Sigmoid colon (tissue), 6 donors: ENCODE measurements at regions not wholly inside any gene's neighbourhood (a gene's known extent, or its start where the extent isn't known, plus 50 kb on each side); places are given as distances from the start of the nearest gene placed in this dataset.

Source experiments
- DNase-seq: peaks from one replicate; pipeline ENCODE4 v3.0.0-alpha.2; 2019
- H3K27ac ChIP-seq, 4 donors: fragments of 200-600 bp; sonication (generic); one replicate each; pipeline ENCODE4 v1.5.1; 2016 to 2019; ENCODE audit warnings: mild to moderate bottlenecking in 1 of 4
- H3K27me3 ChIP-seq, 3 donors: fragments of 200-600 bp; sonication (generic); one replicate each; pipeline ENCODE4 v1.5.1; 2019; ENCODE audit warnings: mild to moderate bottlenecking in 1 of 3
- H3K36me3 ChIP-seq, 4 donors: fragments of 200-600 bp; sonication (generic); one replicate each; pipeline ENCODE4 v1.5.1; 2016 to 2019
- H3K4me1 ChIP-seq, 4 donors: fragments of 200-600 bp; sonication (generic); one replicate each; pipeline ENCODE4 v1.5.1; 2017 to 2019
- H3K4me3 ChIP-seq, 4 donors: fragments of 200-600 bp; sonication (generic); one replicate each; pipeline ENCODE4 v1.5.1; 2017 to 2019; ENCODE audit warnings: mild to moderate bottlenecking in 2 of 4, moderate library complexity in 1 of 4
- H3K9me3 ChIP-seq, 4 donors: fragments of 200-600 bp in 3 of 4; sonication (generic) in 3 of 4; one replicate each; pipeline versions ENCODE4 v1.5.1 to v1.6.1; 2013 to 2019
- EP300 ChIP-seq, 4 donors: sonication (generic); formaldehyde crosslinking; IDR thresholded peaks; one replicate each; pipeline ENCODE4 v1.6.1; 2017; ENCODE audit warnings: antibody characterized with exemption in 4 of 4
- POLR2A ChIP-seq, 2 donors: fragments of 450-650 bp; IDR thresholded peaks; one replicate each; pipeline ENCODE4 v1.6.1; 2016; ENCODE audit warnings: antibody characterized with exemption in 2 of 2, mild to moderate bottlenecking in 2 of 2, moderate library complexity in 2 of 2
- POLR2AphosphoS5 ChIP-seq, 4 donors: sonication (generic); formaldehyde crosslinking; IDR thresholded peaks; one replicate each; pipeline ENCODE4 v1.6.1; 2017; ENCODE audit warnings: antibody characterized with exemption in 4 of 4
- WGBS, 2 donors: extraction: QIAGEN DNeasy Blood & Tissue Kit; methylation state at CpG; one replicate each; pipeline ENCODE4 v1.1.7; 2013; 5-methylcytosine and 5-hydroxymethylcytosine counted together
- intact Hi-C: fragments of 100-400 bp; cut with DNase I; formaldehyde crosslinking; loops from one replicate; pipeline ENCODE4 v1.15.1; 2023
- TF ChIP-seq, protein P1 (sequence below), 4 experiments: fragments of 450-650 bp in 3 of 4; fragments of 200-600 bp in 1 of 4; IDR thresholded peaks; one replicate each; pipeline ENCODE4 v1.5.1; 2016 to 2019; ENCODE audit warnings: antibody characterized with exemption in 4 of 4, mild to moderate bottlenecking in 3 of 4, moderate library complexity in 2 of 4
- donor health status: healthy with polysubstance abuse.
- donor health status: healthy.

DNA sequence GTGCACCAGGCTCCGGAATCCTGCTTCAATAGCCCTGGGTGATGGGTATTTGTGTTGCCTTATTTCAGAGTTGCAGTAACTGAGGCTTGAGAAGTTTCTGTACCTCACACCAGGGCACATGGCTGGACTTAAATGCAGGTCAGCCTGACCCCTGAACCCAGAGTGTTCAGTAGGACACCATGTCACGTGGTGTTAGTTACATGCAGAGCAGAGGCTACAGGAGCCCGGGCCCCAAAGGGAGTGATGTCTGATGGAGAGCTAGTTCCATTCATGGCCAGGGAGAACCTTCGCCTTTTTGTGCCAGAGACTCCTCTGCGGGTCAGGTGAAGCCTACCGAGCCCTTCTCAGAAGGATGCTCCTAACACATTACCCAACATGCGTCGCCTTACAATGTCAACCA is 161.4 kb upstream of the CST7 start:
- Histone ChIP-seq H3K9me3 (no peaks in the 10 kb centered on the region), H3K4me1 (peaks cover 0 to 2% (median 0%) of the 10 kb centered on the region in 4 donors), H3K27ac (no peak overlapping the region), H3K4me3 (no peak overlapping the region), H3K27me3 (peaks cover 0 to 4% (median 0%) of the 10 kb centered on the region in 3 donors), H3K36me3 (no peaks in the 10 kb centered on the region)
- 91 to 93% methylated on average over 8 of the region's 8 CpGs for WGBS, 2 donors
- TF ChIP-seq EP300 (IDR thresholded peaks at IDR 0.05) (no peak), POLR2AphosphoS5 (IDR thresholded peaks at IDR 0.05) (no peak), POLR2A (IDR thresholded peaks at IDR 0.05) (no peak)
- TF ChIP-seq, protein P1, sequence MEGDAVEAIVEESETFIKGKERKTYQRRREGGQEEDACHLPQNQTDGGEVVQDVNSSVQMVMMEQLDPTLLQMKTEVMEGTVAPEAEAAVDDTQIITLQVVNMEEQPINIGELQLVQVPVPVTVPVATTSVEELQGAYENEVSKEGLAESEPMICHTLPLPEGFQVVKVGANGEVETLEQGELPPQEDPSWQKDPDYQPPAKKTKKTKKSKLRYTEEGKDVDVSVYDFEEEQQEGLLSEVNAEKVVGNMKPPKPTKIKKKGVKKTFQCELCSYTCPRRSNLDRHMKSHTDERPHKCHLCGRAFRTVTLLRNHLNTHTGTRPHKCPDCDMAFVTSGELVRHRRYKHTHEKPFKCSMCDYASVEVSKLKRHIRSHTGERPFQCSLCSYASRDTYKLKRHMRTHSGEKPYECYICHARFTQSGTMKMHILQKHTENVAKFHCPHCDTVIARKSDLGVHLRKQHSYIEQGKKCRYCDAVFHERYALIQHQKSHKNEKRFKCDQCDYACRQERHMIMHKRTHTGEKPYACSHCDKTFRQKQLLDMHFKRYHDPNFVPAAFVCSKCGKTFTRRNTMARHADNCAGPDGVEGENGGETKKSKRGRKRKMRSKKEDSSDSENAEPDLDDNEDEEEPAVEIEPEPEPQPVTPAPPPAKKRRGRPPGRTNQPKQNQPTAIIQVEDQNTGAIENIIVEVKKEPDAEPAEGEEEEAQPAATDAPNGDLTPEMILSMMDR (IDR thresholded peaks at IDR 0.05) = no peak
- intact Hi-C loops = no loop called here
- DNase-seq = no peak

DNA sequence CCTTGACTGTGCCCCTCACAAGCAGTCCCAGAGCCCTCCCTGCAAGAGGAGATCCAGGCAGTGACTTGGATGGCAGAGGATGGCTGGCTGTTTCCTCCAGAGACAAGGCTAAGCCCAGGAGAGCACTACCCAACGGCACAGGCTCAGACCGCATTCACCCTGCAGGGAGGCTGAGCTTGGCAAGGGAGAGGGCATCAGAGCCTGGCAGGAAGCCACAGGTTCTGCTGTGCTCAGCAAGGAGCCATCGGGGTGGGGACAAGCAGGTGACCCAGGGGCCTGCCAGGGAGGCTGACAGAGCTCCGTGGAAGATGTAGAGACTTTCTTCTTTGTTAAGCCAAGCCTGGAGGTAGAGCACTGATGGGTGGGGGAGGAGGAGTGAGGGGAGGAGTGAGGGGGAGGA is 159.2 kb upstream of the CST7 start:
- H3K36me3 ChIP-seq = no peaks in the 10 kb centered on the region
- H3K9me3 ChIP-seq = no peaks in the 10 kb centered on the region
- H3K4me1 ChIP-seq = no peaks in the 10 kb centered on the region
- WGBS, 2 donors = 52 to 85% methylated on average over 4 of the region's 4 CpGs
- no peak overlapping the region for H3K27ac ChIP-seq
- no peak for DNase-seq
- H3K27me3 ChIP-seq = peaks cover 0 to 4% (median 0%) of the 10 kb centered on the region in 3 donors
- no peak overlapping the region for H3K4me3 ChIP-seq
- TF ChIP-seq POLR2AphosphoS5 (IDR thresholded peaks at IDR 0.05) (no peak), EP300 (IDR thresholded peaks at IDR 0.05) (no peak)
- intact Hi-C loops = no loop called here

DNA sequence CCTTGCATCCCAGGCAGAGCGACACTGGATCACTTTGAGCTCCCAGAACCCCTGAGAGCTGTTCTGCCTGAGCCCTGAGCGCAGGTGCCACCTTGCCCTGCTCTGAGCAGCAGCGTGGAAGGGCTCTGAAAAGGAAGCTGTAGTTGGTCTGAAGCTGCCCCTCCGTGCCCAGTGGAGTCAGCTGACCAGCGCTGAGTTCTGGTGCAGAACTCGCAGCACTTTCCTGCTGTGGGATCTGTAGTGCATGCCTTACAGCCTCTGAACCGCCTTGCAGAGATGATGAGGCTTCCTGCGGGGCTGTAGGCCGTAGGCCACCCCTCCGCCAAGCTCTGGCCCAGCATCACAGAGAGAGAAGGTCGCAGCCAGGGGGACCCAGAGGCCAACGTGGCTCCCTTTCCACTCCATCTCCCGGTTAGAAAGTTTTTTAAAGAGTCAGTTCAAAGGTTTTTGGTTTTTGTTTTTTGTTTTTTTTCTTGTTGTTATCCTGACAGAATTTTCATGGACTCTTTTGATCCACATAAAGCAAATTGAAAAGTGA is 158.3 kb upstream of the CST7 start:
- H3K4me1 ChIP-seq = no peaks in the 10 kb centered on the region
- H3K27me3 ChIP-seq = peaks cover 0 to 4% (median 0%) of the 10 kb centered on the region in 3 donors
- H3K36me3 ChIP-seq = no peaks in the 10 kb centered on the region
- H3K27ac ChIP-seq = no peak overlapping the region
- TF ChIP-seq POLR2A (IDR thresholded peaks at IDR 0.05) (no peak), EP300 (IDR thresholded peaks at IDR 0.05) (no peak), POLR2AphosphoS5 (IDR thresholded peaks at IDR 0.05) (no peak)
- TF ChIP-seq, protein P1 (IDR thresholded peaks at IDR 0.05) = no peak
- intact Hi-C loops = no loop called here
- no peaks in the 10 kb centered on the region for H3K9me3 ChIP-seq
- no peak for DNase-seq
- H3K4me3 ChIP-seq = no peak overlapping the region
- 72 to 88% methylated on average over 13 of the region's 13 CpGs for WGBS, 2 donors

DNA sequence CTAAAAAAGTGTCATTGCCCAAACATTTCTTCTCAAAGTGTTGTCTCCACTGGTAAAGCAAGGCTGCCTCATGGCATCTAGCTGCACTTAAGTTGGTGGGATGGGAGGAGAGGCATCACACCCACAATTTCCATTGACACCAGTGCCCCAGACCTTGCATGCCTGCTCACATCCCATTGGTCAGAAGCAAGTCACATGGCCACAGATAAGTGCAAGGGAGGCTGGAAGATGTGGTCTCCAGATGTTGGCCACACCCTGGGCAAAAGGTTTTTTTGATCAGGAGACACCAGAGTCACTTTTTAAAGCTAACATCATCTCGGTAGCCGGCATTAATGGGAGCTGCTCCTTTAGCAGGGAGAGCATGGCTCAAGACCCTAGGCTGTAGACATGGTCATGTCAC is 157.1 kb upstream of the CST7 start:
- H3K27ac ChIP-seq = no peak overlapping the region
- no peak overlapping the region for H3K4me3 ChIP-seq
- DNase-seq = no peak

DNA sequence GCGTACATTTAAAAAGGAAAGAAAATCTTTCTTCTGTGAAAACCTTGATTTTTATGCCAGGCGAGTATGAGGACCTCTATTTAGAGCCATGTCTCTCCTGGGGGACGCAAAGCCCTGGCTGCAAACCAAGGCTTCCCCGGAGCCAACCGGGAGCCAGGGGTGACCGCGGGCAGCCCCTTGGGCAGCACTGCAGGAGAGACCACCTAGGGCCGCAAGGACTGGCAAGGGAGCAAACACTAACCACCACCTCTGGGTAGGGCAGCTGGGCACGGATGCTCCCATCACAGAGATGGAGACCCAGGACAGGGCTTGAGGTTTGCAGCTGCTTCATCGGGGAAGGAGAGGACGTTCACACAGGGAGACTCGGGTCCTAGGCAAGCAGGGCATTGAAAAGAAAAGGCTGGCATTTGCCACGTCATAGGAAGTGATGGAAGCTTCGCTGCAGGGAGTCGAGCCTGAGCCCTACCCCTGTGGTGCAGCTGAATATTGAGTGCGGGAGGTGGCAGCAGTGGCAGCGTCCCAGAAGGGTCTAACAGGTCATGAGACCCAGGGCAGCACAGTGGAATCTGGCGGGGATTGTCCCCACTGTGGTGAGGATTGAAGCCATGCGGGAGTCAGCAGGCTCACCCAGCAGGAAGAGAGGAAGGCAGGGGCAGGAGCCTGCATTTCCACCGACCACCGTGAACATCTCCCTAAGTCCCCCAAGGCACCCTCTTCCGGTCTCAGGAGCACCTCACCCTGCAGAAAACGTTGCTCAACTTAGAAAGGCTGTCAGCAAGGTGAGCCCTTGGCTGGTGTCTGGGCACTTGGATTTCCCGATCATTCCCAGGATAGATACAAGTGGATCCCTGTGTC is 156.2 kb upstream of the CST7 start:
- WGBS, 2 donors = 84 to 88% methylated on average over 24 of the region's 24 CpGs
- no peak overlapping the region for H3K27ac ChIP-seq
- H3K4me3 ChIP-seq = no peak overlapping the region
- H3K9me3 ChIP-seq = no peaks in the 10 kb centered on the region
- no peak for DNase-seq
- TF ChIP-seq EP300 (IDR thresholded peaks at IDR 0.05) (no peak), POLR2A (IDR thresholded peaks at IDR 0.05) (no peak), POLR2AphosphoS5 (IDR thresholded peaks at IDR 0.05) (no peak)
- TF ChIP-seq, protein P1 (IDR thresholded peaks at IDR 0.05) = no peak
- intact Hi-C loops = no loop called here
- peaks cover 0 to 4% (median 0%) of the 10 kb centered on the region in 3 donors for H3K27me3 ChIP-seq
- H3K36me3 ChIP-seq = no peaks in the 10 kb centered on the region
- H3K4me1 ChIP-seq = no peaks in the 10 kb centered on the region

More for the DNA sequence above, 157.1 kb upstream of the CST7 start:
- TF ChIP-seq POLR2A (IDR thresholded peaks at IDR 0.05) = no peak
- no peak for TF ChIP-seq POLR2AphosphoS5 (IDR thresholded peaks at IDR 0.05)
- TF ChIP-seq, protein P1 (IDR thresholded peaks at IDR 0.05) = no peak
- TF ChIP-seq EP300 (IDR thresholded peaks at IDR 0.05) = no peak
- WGBS, 2 donors = 87 to 95% methylated on average over 2 of the region's 2 CpGs
- H3K27me3 ChIP-seq = peaks cover 0 to 4% (median 0%) of the 10 kb centered on the region in 3 donors
- intact Hi-C loops = no loop called here
- no peaks in the 10 kb centered on the region for H3K9me3 ChIP-seq
- no peaks in the 10 kb centered on the region for H3K4me1 ChIP-seq
- H3K36me3 ChIP-seq = no peaks in the 10 kb centered on the region
